HEK293T (cell line): ENCODE measurements at regions not wholly inside any gene's neighbourhood (a gene's known extent, or its start where the extent isn't known, plus 50 kb on each side); places are given as distances from the start of the nearest gene placed in this dataset.

Source experiments
- CTCF ChIA-PET: fragments of 350-600 bp; formaldehyde crosslinking; extraction: SDS; loops from one replicate; lab custom pipeline; 2021; ENCODE audit warnings: antibody characterized with exemption, inconsistent platforms; lab: Yijun Ruan, JAX
- POLR2A ChIA-PET: fragments of 350-600 bp; formaldehyde crosslinking; extraction: SDS; loops from one replicate; lab custom pipeline; 2020; ENCODE audit warnings: antibody characterized with exemption, inconsistent platforms; lab: Yijun Ruan, JAX
- DNase-seq: peaks from one replicate; pipeline ENCODE4 v3.0.0; 2012; ENCODE audit warnings: mixed read lengths; ENCODE audit errors: extremely low spot score
- ARNT ChIP-seq: fragments of 450-650 bp; IDR thresholded peaks from 2 replicates; pipeline ENCODE4 v1.6.1; 2017; ENCODE audit warnings: mild to moderate bottlenecking
- BHLHE40 ChIP-seq: fragments of 450-650 bp; IDR thresholded peaks from 2 replicates; pipeline ENCODE4 v1.6.1; 2016; ENCODE audit warnings: mild to moderate bottlenecking, moderate library complexity, borderline replicate concordance
- CTBP1 ChIP-seq: fragments of 450-650 bp; IDR thresholded peaks from 2 replicates; pipeline ENCODE4 v1.6.1; 2016; ENCODE audit warnings: borderline replicate concordance
- ELF4 ChIP-seq: fragments of 450-650 bp; IDR thresholded peaks from 2 replicates; pipeline ENCODE4 v1.6.1; 2017; ENCODE audit warnings: antibody characterized with exemption
- FOXA1 ChIP-seq: fragments of 450-650 bp; IDR thresholded peaks from 2 replicates; pipeline ENCODE4 v1.6.1; 2016; ENCODE audit warnings: mild to moderate bottlenecking
- FOXK2 ChIP-seq: fragments of 450-650 bp; IDR thresholded peaks from 2 replicates; pipeline ENCODE4 v1.6.1; 2016; ENCODE audit warnings: mild to moderate bottlenecking
- FOXM1 ChIP-seq: fragments of 450-650 bp; IDR thresholded peaks from 2 replicates; pipeline ENCODE4 v1.6.1; 2017; ENCODE audit warnings: mild to moderate bottlenecking, borderline replicate concordance
- HDGF ChIP-seq: fragments of 450-650 bp; IDR thresholded peaks from 2 replicates; pipeline ENCODE4 v1.6.1; 2017; ENCODE audit warnings: antibody characterized with exemption, borderline replicate concordance
- L3MBTL2 ChIP-seq: fragments of 450-650 bp; conservative IDR thresholded peaks from 2 replicates; pipeline ENCODE4 v1.6.1; 2016; ENCODE audit warnings: mild to moderate bottlenecking
- LEF1 ChIP-seq: fragments of 450-650 bp; IDR thresholded peaks from 2 replicates; pipeline ENCODE4 v1.6.1; 2017; ENCODE audit warnings: mild to moderate bottlenecking, borderline replicate concordance
- NFRKB ChIP-seq: fragments of 450-650 bp; IDR thresholded peaks from 2 replicates; pipeline ENCODE4 v1.6.1; 2016; ENCODE audit warnings: mild to moderate bottlenecking, moderate library complexity
- SP1 ChIP-seq: fragments of 450-650 bp; IDR thresholded peaks from 2 replicates; pipeline ENCODE4 v1.6.1; 2017
- SUZ12 ChIP-seq: fragments of 450-650 bp; IDR thresholded peaks from 2 replicates; pipeline ENCODE4 v1.6.1; 2016; ENCODE audit warnings: mild to moderate bottlenecking
- TARDBP ChIP-seq: fragments of 450-650 bp; IDR thresholded peaks from 2 replicates; pipeline ENCODE4 v1.6.1; 2016
- ZNF384 ChIP-seq: fragments of 450-650 bp; IDR thresholded peaks from 2 replicates; pipeline ENCODE4 v1.6.1; 2016
- TF ChIP-seq, protein P1 (sequence below): fragments of 450-650 bp; IDR thresholded peaks from 2 replicates; pipeline ENCODE4 v1.6.1; 2016

DNA sequence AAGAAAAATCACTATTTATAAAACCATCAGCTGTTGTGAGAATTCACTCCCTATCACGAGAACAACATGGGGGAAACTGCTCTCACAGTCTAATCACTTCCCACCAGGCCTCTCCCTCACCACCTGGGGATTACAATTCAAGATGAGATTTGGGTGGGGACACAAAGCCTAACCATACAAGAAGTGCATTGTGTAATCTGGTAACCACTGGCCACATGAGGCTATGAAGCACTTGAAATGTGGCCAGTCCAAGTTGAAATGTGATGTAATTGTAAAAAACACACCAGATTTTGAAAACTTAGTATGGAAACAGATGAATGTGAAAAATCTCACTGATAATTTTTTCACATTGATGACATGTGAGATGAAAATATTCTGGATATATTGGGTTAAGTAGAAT lies 293.8 kb downstream of the TTLL7 start:
- ChIA-PET POLR2A (no interaction called here), CTCF (interaction anchor here (0.7 to 1.4 kb wide), 2 partner anchors 13 to 132 kb away, joined by 5 to 8 read pairs; no protein-coding TSS in a partner anchor)
- TF ChIP-seq SUZ12 (no peak), NFRKB (no peak), SP1 (no peak), CTBP1 (no peak), BHLHE40 (no peak), L3MBTL2 (no peak)
- TF ChIP-seq, protein P1, sequence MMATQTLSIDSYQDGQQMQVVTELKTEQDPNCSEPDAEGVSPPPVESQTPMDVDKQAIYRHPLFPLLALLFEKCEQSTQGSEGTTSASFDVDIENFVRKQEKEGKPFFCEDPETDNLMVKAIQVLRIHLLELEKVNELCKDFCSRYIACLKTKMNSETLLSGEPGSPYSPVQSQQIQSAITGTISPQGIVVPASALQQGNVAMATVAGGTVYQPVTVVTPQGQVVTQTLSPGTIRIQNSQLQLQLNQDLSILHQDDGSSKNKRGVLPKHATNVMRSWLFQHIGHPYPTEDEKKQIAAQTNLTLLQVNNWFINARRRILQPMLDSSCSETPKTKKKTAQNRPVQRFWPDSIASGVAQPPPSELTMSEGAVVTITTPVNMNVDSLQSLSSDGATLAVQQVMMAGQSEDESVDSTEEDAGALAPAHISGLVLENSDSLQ: no peak
- no peak for DNase-seq

DNA sequence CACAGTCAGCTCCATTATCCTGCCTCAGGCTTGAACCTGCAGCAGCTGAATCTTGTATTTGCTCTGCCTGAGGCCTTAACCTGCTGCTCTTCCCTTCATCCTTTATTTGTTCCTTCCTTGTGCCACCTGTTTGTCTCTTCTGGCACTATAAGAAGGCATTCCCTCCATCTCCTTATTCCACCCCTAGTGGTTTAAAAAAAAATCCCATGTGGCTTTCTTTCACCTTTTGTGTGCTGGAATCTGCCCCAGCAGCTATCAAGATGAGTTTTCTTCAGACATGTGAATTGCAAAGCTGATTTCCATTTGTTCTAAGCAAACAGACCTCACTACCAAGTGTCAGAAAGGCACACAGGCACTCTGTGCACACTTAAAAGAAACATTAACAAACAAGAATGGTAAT lies 294.6 kb downstream of the TTLL7 start:
- ChIA-PET CTCF (interaction anchor here (0.7 to 1.4 kb wide), 2 partner anchors 14 to 131 kb away, joined by 5 to 8 read pairs; no protein-coding TSS in a partner anchor), POLR2A (no interaction called here)
- no peak for DNase-seq
- no peak for TF ChIP-seq SP1

DNA sequence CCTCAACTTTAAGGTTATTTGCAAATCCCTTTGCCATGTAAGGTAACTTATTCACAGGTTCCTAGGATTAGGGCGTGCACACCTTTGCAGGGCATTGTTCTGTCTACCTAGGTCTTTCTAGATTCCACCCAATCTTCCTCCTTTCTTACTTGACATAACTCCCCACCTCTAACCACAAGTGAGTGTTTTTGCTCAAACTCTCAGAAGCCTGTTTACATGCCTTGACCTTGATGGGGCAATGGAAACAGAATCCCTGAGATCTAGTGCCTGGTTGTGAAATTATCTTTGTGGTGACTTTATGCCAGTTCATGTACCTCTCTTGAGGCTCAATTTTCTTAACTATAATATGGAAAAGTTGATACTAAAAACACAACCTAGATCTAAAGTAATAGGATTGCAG lies 296.6 kb downstream of the TTLL7 start:
- TF ChIP-seq SP1 (no peak), FOXK2 (no peak), FOXM1 (no peak), NFRKB (no peak)
- ChIA-PET POLR2A (no interaction called here), CTCF (no interaction called here)
- DNase-seq: no peak

- CTCF ChIA-PET: no interaction called here
- POLR2A ChIA-PET: no interaction called here
- DNase-seq: no peak
- no peak for TF ChIP-seq NFRKB
- no peak for TF ChIP-seq BHLHE40
- no peak for TF ChIP-seq CTBP1
- no peak for TF ChIP-seq L3MBTL2
- TF ChIP-seq ELF4: no peak
- no peak for TF ChIP-seq LEF1
- no peak for TF ChIP-seq ZNF384
- no peak for TF ChIP-seq FOXM1
- no peak for TF ChIP-seq FOXK2
- TF ChIP-seq HDGF: no peak
- TF ChIP-seq FOXA1: no peak
- TF ChIP-seq TARDBP: no peak
- TF ChIP-seq, protein P1: no peak
- no peak for TF ChIP-seq SP1
Measured at GRCh38 chr1:83701355-83701754, 297.6 kb downstream of the TTLL7 start.

DNA sequence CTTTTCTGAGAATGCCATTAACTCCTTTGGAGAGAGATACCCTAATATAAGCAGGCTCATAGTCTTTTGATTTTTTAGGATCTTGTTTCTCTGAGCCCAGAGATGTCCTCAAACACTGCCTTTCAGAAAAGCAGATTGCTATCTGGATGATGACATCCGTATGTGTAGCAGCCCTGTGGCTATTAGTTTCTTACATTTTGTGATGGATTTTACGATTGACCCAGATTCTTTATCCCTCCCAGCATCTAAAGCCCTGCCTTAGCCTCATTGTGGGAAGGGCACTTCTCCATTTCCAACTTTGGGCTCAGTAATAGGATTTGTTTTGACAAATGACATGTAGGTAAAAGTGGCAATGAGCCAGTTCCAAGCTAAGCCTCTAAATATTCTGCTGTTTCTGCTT lies 300.3 kb downstream of the TTLL7 start:
- POLR2A ChIA-PET: no interaction called here
- CTCF ChIA-PET: interaction anchor here (0.6 kb wide), 1 partner anchor 13 kb away, joined by 3 read pairs; no protein-coding TSS in a partner anchor
- DNase-seq: no peak
- TF ChIP-seq FOXA1 (no peak), ZNF384 (no peak), NFRKB (no peak), BHLHE40 (no peak), FOXM1 (no peak), HDGF (no peak), SUZ12 (no peak), SP1 (no peak)

DNA sequence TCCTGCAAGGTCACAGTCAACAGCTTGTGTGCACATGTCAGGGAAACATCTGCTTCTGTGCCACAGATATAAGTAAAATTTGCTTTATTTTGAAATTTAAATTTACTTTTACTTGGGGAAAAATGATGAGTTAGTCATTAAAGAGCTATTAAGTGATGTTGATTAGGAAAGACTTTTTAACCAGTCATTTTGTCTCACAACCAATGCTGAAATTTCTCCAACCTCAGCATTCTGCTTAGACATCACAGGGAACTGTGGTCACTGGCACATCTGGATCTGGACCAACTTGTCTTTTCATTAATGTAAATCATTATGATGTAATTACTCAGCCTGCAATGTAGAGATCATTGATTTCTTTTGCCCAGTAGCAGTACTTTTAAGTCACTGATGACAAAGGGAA lies 301.0 kb downstream of the TTLL7 start:
- no peak for TF ChIP-seq FOXA1
- no peak for TF ChIP-seq FOXK2
- no peak for TF ChIP-seq ZNF384
- no peak for TF ChIP-seq ARNT
- TF ChIP-seq HDGF: no peak
- CTCF ChIA-PET: interaction anchor here (0.6 kb wide), 1 partner anchor 1120 kb away, joined by 3 read pairs; no protein-coding TSS in a partner anchor
- POLR2A ChIA-PET: no interaction called here
- no peak for DNase-seq

DNA sequence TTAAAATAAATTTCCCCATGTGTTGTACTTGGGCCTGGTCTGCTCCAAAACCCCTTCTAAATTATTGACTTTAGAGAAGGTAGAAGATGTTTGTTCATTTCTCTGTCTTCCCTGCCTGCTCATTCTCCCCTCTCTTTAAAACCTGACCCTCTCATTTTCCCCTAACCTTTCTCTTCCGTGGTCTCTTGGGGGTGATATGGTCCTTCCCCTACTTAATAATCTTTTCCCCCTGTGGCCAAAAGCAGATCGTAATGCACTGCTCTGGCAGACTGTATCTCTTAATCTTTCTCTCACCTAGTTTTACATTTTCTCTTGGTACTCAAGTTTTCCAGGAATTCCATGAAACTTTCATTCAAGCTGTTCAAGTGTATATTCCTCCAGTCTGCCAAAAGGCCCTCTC lies 301.7 kb downstream of the TTLL7 start:
- TF ChIP-seq SP1: no peak
- TF ChIP-seq SUZ12: no peak
- no peak for DNase-seq
- ChIA-PET CTCF (no interaction called here), POLR2A (no interaction called here)

DNA sequence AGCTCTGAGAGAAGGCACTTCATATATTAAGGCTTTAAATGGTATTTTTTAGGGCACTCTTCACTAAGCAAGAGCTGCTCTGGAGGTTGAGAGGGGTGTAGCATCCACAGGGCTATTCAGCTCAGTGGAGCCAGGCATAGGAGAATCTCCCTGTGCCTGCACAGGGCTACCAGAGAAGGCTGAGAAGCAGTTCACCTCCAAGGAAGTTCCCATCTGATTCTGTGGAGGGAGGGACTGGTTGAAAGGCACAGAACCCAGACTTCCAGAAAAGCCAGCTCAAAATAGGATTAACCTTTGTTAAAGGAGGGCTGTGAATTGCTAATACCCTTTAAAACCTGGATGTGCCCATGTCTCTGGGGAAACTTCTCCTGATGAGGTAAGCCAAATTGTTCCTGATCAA lies 304.5 kb downstream of the TTLL7 start:
- DNase-seq: no peak
- no peak for TF ChIP-seq ELF4
- no peak for TF ChIP-seq TARDBP
- TF ChIP-seq NFRKB: no peak
- no peak for TF ChIP-seq ARNT
- TF ChIP-seq BHLHE40: no peak
- TF ChIP-seq FOXA1: no peak
- TF ChIP-seq SUZ12: no peak
- no peak for TF ChIP-seq SP1
- TF ChIP-seq FOXM1: no peak
- ChIA-PET CTCF (interaction anchor here (0.6 kb wide), 1 partner anchor 39 kb away, joined by 3 read pairs; no protein-coding TSS in a partner anchor), POLR2A (no interaction called here)
